DOHH2 (cell line): ENCODE measurements at regions not wholly inside any gene's neighbourhood (a gene's known extent, or its start where the extent isn't known, plus 50 kb on each side); places are given as distances from the start of the nearest gene placed in this dataset.

Source experiments
- H3F3A ChIP-seq: fragments of 200-600 bp; sonication (generic), shearing (Covaris generic); 2 replicates; pipeline ENCODE4 v1.6.0; 2016; ENCODE audit warnings: antibody characterized with exemption, mild to moderate bottlenecking; ENCODE audit not compliant: control insufficient read depth, insufficient read depth
- H3K27ac ChIP-seq: fragments of 200-600 bp; sonication (generic); 2 replicates; pipeline ENCODE4 v1.5.1; 2014; ENCODE audit warnings: low read depth, mild to moderate bottlenecking, low read length, moderate library complexity
- H3K27me3 ChIP-seq: fragments of 200-600 bp; sonication (generic); 2 replicates; pipeline ENCODE4 v1.6.1; 2014; ENCODE audit warnings: mild to moderate bottlenecking, low read length, mixed read lengths; ENCODE audit not compliant: control insufficient read depth
- H3K36me3 ChIP-seq: fragments of 200-600 bp; sonication (generic); 2 replicates; pipeline ENCODE4 v1.6.1; 2014; ENCODE audit warnings: mild to moderate bottlenecking, low read length, moderate library complexity, mixed read lengths; ENCODE audit not compliant: control insufficient read depth
- H3K4me1 ChIP-seq: fragments of 200-600 bp; sonication (generic); 2 replicates; pipeline ENCODE4 v1.6.1; 2014; ENCODE audit warnings: mild to moderate bottlenecking, low read length, mixed read lengths; ENCODE audit not compliant: control insufficient read depth
- H3K4me2 ChIP-seq: fragments of 200-600 bp; sonication (generic); 2 replicates; pipeline ENCODE4 v1.6.0; 2014; ENCODE audit warnings: mild to moderate bottlenecking, low read length, moderate library complexity
- H3K4me3 ChIP-seq: fragments of 200-600 bp; sonication (generic); 2 replicates; pipeline ENCODE4 v1.5.1; 2014; ENCODE audit warnings: mild to moderate bottlenecking, low read length, mixed read lengths
- H3K79me2 ChIP-seq: fragments of 200-600 bp; sonication (generic); 2 replicates; pipeline ENCODE4 v1.6.1; 2014; ENCODE audit warnings: mild to moderate bottlenecking, low read length, mixed read lengths; ENCODE audit not compliant: control insufficient read depth
- H3K9me2 ChIP-seq: fragments of 200-600 bp; sonication (generic); replicated peaks from 2 replicates; pipeline ENCODE4 v1.6.1; 2014; ENCODE audit warnings: mild to moderate bottlenecking, low read length, mixed read lengths; ENCODE audit not compliant: control insufficient read depth
- H3K9me3 ChIP-seq: fragments of 200-600 bp; sonication (generic); 2 replicates; pipeline ENCODE4 v1.6.1; 2014; ENCODE audit warnings: antibody characterized with exemption, low read length, mixed read lengths; ENCODE audit not compliant: control insufficient read depth, insufficient read depth
- H4K20me1 ChIP-seq: fragments of 200-600 bp; sonication (generic); 2 replicates; pipeline ENCODE4 v1.6.0; 2014; ENCODE audit warnings: low read depth, mild to moderate bottlenecking, antibody characterized with exemption, low read length, moderate library complexity; ENCODE audit not compliant: control insufficient read depth, insufficient read depth
- EZH2phosphoT487 ChIP-seq: fragments of 200-600 bp; sonication (generic); IDR thresholded peaks from 2 replicates; pipeline ENCODE4 v1.6.1; 2017; ENCODE audit warnings: borderline replicate concordance, mild to moderate bottlenecking, antibody characterized with exemption, low read length, moderate library complexity, mixed read lengths
- TF ChIP-seq, protein P1 (sequence below): fragments of 200-600 bp; sonication (generic); IDR thresholded peaks from one replicate; pipeline ENCODE4 v1.5.1; 2014; ENCODE audit warnings: antibody characterized with exemption, mild to moderate bottlenecking, low read depth, low read length; ENCODE audit not compliant: poor library complexity, severe bottlenecking

DNA sequence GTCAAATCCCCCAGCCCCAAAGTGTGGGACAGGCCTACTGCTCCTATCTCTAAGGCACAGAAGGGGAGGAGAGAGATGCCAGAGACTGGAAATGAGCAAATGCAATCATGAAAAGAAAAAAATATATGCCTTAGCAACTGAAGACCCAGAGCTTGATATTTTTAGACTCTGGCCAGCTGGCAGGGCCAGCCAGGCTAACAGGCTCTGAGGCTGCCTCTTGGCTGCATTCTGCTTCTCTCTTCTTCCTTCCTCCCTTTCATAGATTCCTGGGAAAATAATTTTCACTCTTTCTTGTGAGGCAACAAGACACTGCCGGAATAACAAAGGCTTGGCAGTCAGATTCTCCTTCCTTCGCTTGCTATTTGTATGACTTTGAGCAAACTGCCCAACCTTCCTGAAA lies 209.1 kb downstream of the RAD51AP2 start:
- TF ChIP-seq EZH2phosphoT487: no peak
- TF ChIP-seq, protein P1, sequence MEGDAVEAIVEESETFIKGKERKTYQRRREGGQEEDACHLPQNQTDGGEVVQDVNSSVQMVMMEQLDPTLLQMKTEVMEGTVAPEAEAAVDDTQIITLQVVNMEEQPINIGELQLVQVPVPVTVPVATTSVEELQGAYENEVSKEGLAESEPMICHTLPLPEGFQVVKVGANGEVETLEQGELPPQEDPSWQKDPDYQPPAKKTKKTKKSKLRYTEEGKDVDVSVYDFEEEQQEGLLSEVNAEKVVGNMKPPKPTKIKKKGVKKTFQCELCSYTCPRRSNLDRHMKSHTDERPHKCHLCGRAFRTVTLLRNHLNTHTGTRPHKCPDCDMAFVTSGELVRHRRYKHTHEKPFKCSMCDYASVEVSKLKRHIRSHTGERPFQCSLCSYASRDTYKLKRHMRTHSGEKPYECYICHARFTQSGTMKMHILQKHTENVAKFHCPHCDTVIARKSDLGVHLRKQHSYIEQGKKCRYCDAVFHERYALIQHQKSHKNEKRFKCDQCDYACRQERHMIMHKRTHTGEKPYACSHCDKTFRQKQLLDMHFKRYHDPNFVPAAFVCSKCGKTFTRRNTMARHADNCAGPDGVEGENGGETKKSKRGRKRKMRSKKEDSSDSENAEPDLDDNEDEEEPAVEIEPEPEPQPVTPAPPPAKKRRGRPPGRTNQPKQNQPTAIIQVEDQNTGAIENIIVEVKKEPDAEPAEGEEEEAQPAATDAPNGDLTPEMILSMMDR: no peak
- no peak overlapping the region for H3K4me2 ChIP-seq
- H3K27ac ChIP-seq: no peak overlapping the region
- H3K36me3 ChIP-seq: no peaks in the 10 kb centered on the region
- no peaks in the 10 kb centered on the region for H3K79me2 ChIP-seq
- H3K9me2 ChIP-seq: no peaks in the 10 kb centered on the region
- no peaks in the 10 kb centered on the region for H3K27me3 ChIP-seq
- peaks cover 3% of the 10 kb centered on the region; the same call in 1 of the 2 replicates for H3K4me1 ChIP-seq
- H3F3A ChIP-seq: no peaks in the 10 kb centered on the region
- H3K4me3 ChIP-seq: no peak overlapping the region
- H4K20me1 ChIP-seq: no peaks in the 10 kb centered on the region
- no peaks in the 10 kb centered on the region for H3K9me3 ChIP-seq

DNA sequence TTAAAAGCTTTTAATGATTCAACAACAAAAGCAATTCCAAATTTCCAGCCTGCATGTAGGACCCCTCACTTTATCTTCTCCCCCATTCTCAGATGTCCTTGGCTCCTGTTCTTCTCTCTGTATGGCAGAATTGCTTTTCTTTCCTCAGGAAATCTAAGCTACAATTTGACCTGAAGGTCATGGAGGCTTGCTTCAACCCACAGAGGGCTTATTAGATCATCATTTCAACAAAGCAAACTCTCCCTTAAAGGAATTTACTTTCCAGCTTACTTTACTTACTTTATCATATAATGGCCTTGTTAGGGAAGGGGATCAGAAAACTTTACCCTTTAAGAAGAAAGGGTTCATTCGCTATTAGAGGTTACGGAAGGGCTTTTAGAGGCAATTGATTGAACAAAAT lies 211.5 kb downstream of the RAD51AP2 start:
- no peak overlapping the region for H3K27ac ChIP-seq

GRCh38 chr2:17306219-17306618 lies 212.0 kb downstream of the RAD51AP2 start:
- TF ChIP-seq, protein P1: no peak
- no peak for TF ChIP-seq EZH2phosphoT487
- Histone ChIP-seq H3F3A (no peaks in the 10 kb centered on the region), H4K20me1 (no peaks in the 10 kb centered on the region), H3K27ac (no peak overlapping the region), H3K79me2 (no peaks in the 10 kb centered on the region), H3K27me3 (no peaks in the 10 kb centered on the region), H3K36me3 (no peaks in the 10 kb centered on the region), H3K9me3 (no peaks in the 10 kb centered on the region), H3K4me1 (peaks cover 3% of the 10 kb centered on the region; the same call in 1 of the 2 replicates), H3K9me2 (no peaks in the 10 kb centered on the region), H3K4me2 (no peak overlapping the region), H3K4me3 (no peak overlapping the region)

More for the DNA sequence above, 211.5 kb downstream of the RAD51AP2 start:
- H3K79me2 ChIP-seq: no peaks in the 10 kb centered on the region
- no peak overlapping the region for H3K4me3 ChIP-seq
- no peaks in the 10 kb centered on the region for H3K9me3 ChIP-seq
- H4K20me1 ChIP-seq: no peaks in the 10 kb centered on the region
- peaks cover 3% of the 10 kb centered on the region; the same call in 1 of the 2 replicates for H3K4me1 ChIP-seq
- TF ChIP-seq EZH2phosphoT487: no peak
- TF ChIP-seq, protein P1: no peak
- H3K27me3 ChIP-seq: no peaks in the 10 kb centered on the region
- H3K36me3 ChIP-seq: no peaks in the 10 kb centered on the region
- no peaks in the 10 kb centered on the region for H3K9me2 ChIP-seq
- H3K4me2 ChIP-seq: no peak overlapping the region
- H3F3A ChIP-seq: no peaks in the 10 kb centered on the region
